Suppressor macrophage treated with lipopolysaccharide for 1 hour (primary cell): ENCODE measurements at regions not wholly inside any gene's neighbourhood (a gene's known extent, or its start where the extent isn't known, plus 50 kb on each side); places are given as distances from the start of the nearest gene placed in this dataset.
"Not testable (repeated sequence)": the region's sequence is repeated elsewhere in the genome, so short reads cannot be mapped to it uniquely, and the experiment has no call there.

Source experiments
- DNase-seq, 3 donors: peaks; one replicate each; pipeline ENCODE4 v3.0.0-alpha.2; 2020 to 2022

GRCh38 chr9:18314316-18314715, 159.6 kb upstream of the ADAMTSL1 start:
- DNase-seq = no peak

GRCh38 chr9:18317896-18318295, 156.1 kb upstream of the ADAMTSL1 start:
- peak in 1 of 3 donors; percentile 16 for DNase-seq

- no peak for DNase-seq
These were observed 154.0 kb upstream of the ADAMTSL1 start for GRCh38 chr9:18319918-18320445.

- DNase-seq = no peak
These were observed 148.8 kb upstream of the ADAMTSL1 start for GRCh38 chr9:18324928-18325745.

GRCh38 chr9:18325746-18326011, 148.3 kb upstream of the ADAMTSL1 start:
- DNase-seq = not testable (repeated sequence)

- DNase-seq = no peak
These were observed 146.8 kb upstream of the ADAMTSL1 start for GRCh38 chr9:18327121-18327520.

- DNase-seq = peak in 2 of 3 donors; percentile 3 to 7
These were observed 143.3 kb upstream of the ADAMTSL1 start for GRCh38 chr9:18330401-18331309.

GRCh38 chr9:18331310-18331684, 142.7 kb upstream of the ADAMTSL1 start:
- no peak for DNase-seq

- DNase-seq = no peak
These were observed 142.1 kb upstream of the ADAMTSL1 start for GRCh38 chr9:18331808-18332209.

- peak; percentile 4 to 22 (median 9) for DNase-seq
These were observed 140.8 kb upstream of the ADAMTSL1 start for GRCh38 chr9:18333157-18333556.

GRCh38 chr9:18335825-18336224, 138.1 kb upstream of the ADAMTSL1 start:
- DNase-seq = no peak

- no peak for DNase-seq
These were observed 135.9 kb upstream of the ADAMTSL1 start for GRCh38 chr9:18338042-18338441.

GRCh38 chr9:18343784-18344183, 130.2 kb upstream of the ADAMTSL1 start:
- peak in 2 of 3 donors; percentile 17 to 21 for DNase-seq

GRCh38 chr9:18346745-18347144, 127.2 kb upstream of the ADAMTSL1 start:
- no peak for DNase-seq

GRCh38 chr9:18347386-18348082, 126.4 kb upstream of the ADAMTSL1 start:
- DNase-seq = no peak

GRCh38 chr9:18348083-18348475, 125.9 kb upstream of the ADAMTSL1 start:
- no peak for DNase-seq

- DNase-seq = no peak
These were observed 124.4 kb upstream of the ADAMTSL1 start for GRCh38 chr9:18349530-18349929.

- no peak for DNase-seq
These were observed 123.9 kb upstream of the ADAMTSL1 start for GRCh38 chr9:18350036-18350435.

GRCh38 chr9:18350995-18351595, 122.9 kb upstream of the ADAMTSL1 start:
- no peak for DNase-seq

- no peak for DNase-seq
These were observed 121.2 kb upstream of the ADAMTSL1 start for GRCh38 chr9:18352711-18353110.

GRCh38 chr9:18353473-18353872, 120.5 kb upstream of the ADAMTSL1 start:
- DNase-seq = no peak

GRCh38 chr9:18357321-18357720, 116.6 kb upstream of the ADAMTSL1 start:
- no peak for DNase-seq

GRCh38 chr9:18358325-18358724, 115.6 kb upstream of the ADAMTSL1 start:
- no peak for DNase-seq
